AG09309 (cell line): ENCODE measurements at regions not wholly inside any gene's neighbourhood (a gene's known extent, or its start where the extent isn't known, plus 50 kb on each side); places are given as distances from the start of the nearest gene placed in this dataset.

Experiments
- DNase-seq: peaks from one replicate; pipeline ENCODE4 v3.0.0-alpha.2; 2010; ENCODE audit warnings: low read depth
- H3K4me3 ChIP-seq: 2 replicates; pipeline ENCODE4 v1.5.1; 2011; ENCODE audit warnings: mild to moderate bottlenecking, low read depth, low read length, moderate library complexity; ENCODE audit not compliant: control insufficient read depth
- TF ChIP-seq, protein P1 (sequence below): IDR thresholded peaks from 2 replicates; pipeline ENCODE4 v1.5.1; 2011; ENCODE audit warnings: mild to moderate bottlenecking, low read depth, low read length, inconsistent platforms; ENCODE audit not compliant: insufficient read depth, control insufficient read depth; ENCODE audit errors: missing control alignments

DNA sequence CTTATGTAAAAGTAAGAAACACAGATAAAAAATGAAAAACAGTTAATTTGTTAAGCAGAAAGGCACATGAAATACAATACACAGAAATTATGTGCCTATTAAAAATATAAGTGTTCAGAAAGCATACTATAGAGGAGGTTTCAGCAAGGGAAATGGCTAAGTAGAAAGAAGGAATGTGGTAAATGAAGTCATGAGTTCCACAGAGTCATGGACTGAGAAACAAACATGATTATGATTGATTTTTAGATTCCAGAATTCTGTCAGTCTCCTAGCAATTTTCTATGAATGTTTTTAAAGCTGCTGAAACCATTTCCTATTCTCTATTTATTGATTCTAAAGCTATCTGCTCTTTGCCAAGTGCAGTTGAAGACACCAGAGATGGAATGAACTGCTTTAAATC, 1398.4 kb downstream of the ARAP2 start:
- TF ChIP-seq, protein P1, sequence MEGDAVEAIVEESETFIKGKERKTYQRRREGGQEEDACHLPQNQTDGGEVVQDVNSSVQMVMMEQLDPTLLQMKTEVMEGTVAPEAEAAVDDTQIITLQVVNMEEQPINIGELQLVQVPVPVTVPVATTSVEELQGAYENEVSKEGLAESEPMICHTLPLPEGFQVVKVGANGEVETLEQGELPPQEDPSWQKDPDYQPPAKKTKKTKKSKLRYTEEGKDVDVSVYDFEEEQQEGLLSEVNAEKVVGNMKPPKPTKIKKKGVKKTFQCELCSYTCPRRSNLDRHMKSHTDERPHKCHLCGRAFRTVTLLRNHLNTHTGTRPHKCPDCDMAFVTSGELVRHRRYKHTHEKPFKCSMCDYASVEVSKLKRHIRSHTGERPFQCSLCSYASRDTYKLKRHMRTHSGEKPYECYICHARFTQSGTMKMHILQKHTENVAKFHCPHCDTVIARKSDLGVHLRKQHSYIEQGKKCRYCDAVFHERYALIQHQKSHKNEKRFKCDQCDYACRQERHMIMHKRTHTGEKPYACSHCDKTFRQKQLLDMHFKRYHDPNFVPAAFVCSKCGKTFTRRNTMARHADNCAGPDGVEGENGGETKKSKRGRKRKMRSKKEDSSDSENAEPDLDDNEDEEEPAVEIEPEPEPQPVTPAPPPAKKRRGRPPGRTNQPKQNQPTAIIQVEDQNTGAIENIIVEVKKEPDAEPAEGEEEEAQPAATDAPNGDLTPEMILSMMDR: no peak
- no peak overlapping the region for H3K4me3 ChIP-seq
- no peak for DNase-seq

DNA sequence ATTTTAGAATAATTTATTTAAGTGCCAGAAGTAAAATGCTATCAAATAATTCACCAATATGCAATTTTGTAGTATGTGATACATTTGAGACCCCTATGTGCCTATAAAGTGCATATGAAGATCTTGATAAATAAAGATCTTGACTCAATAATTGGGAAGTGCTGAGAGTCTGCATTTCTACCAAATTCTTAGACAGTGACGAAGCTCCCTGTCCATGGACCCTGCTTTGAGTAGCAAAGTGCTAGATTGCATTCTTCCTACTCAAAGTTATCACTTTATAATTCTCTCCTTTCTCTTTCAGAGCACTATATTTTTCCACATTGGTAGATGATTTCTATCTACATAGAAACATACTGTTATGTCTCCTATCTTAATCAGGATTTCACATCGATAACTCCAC, 1393.9 kb downstream of the ARAP2 start:
- no peak overlapping the region for H3K4me3 ChIP-seq
- no peak for DNase-seq
- TF ChIP-seq, protein P1: no peak

DNA sequence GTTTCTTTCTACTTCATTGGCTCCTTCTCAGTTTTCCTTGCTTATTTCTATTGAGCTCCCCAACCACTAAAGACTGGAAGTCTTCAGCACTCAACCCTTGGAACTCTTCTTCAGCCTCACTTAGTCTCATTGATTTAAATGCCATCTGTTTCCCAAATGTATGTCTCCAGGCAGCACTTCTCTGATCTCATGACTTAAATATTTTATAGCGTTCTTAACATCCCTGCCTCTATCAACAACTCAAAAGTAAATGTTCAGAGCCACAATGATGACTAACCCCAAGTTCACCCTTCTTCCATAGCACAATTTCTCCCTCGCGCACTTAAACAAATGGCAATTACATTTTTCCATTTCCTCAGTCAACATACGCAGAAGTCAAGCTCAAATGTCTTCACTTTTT, 1393.3 kb downstream of the ARAP2 start:
- TF ChIP-seq, protein P1: no peak
- H3K4me3 ChIP-seq: no peak overlapping the region
- DNase-seq: no peak

DNA sequence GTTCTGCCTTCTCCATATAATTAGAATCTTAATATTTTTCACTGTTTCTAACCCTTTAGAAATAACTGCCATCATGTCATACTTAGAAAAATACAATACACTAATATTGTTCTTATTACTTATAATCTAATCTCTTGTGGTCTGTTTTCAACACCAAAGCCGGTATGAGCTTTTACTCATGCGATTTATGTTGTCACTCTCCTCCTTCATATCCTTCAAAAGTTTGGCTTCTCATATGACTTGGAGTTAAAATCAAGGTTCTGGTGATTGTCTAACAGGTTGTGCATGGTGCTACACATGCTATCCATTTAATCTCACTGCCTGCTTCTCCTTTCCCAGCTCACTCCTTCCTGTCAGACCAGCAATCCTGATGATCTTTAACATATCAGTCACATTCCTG, 1392.9 kb downstream of the ARAP2 start:
- no peak overlapping the region for H3K4me3 ChIP-seq
- DNase-seq: no peak
- TF ChIP-seq, protein P1: no peak

DNA sequence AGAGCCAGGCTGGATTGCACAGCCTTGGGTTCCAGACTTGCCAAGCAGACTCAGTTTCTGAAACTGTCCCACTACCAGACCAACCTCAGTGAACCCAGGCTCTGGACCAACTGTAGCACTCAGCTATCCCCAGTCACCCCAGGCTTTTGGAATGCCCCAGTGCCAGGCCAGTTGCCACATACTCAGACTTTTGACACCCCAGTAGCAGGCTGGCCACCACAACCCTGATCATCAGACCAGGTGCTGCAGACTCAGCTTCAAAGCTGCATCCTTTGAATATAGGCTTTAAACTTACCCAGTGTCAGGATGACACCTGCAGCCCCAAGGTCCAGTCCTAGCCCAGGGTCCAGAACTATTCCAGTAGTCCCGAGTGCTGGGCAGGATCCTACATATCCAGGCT, 1389.9 kb downstream of the ARAP2 start:
- H3K4me3 ChIP-seq: no peak overlapping the region
- TF ChIP-seq, protein P1: no peak
- no peak for DNase-seq

DNA sequence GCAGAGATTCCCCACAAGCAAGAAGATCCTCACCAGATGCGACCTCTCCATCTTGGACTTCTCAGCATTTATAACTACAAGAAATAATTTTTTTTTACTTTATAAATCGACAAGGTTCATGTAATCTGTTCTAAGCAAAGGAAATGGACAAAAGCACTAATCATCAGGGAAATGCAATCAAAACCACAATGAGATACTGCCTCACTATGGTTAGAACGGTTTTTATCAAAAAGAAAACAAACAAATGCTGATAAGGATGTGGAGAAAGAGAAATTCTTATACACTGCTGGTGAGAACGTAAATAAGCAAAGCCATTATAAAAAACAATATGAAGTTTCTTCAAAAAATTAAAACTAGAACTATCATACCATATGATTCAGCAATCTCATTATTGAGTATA, 1382.6 kb downstream of the ARAP2 start:
- H3K4me3 ChIP-seq: no peak overlapping the region
- TF ChIP-seq, protein P1: no peak
- DNase-seq: no peak

DNA sequence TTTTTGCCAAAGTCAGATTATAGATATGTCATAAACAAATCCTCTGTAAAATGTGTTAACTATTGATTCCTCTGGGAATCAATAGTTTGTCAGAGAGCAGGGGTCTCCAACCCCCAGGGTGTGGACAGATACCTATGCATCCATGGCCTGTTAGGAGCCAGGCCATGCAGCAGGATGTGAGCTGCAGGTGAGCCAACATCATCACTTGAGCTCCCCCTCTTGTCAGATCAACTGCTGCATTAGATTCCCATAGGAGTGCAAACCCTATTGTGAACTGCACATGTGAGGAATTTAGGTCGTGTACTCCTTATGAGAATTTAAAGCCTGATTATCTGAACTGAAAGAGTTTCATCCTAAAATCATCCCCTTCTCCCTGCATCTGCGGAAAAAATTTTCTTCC, 1365.4 kb downstream of the ARAP2 start:
- TF ChIP-seq, protein P1: no peak
- DNase-seq: no peak
- H3K4me3 ChIP-seq: no peak overlapping the region
